NCI-H2107 treated with DMSO at 0.1 percent for 48 hours (cell line): ENCODE measurements at regions not wholly inside any gene's neighbourhood (a gene's known extent, or its start where the extent isn't known, plus 50 kb on each side); places are given as distances from the start of the nearest gene placed in this dataset.
"Not testable (repeated sequence)": the region's sequence is repeated elsewhere in the genome, so short reads cannot be mapped to it uniquely, and the experiment has no call there.

Source experiments
- DNase-seq: peaks from one replicate; lab custom pipeline; 2025; ENCODE audit not compliant: unreplicated experiment; lab: John Stamatoyannopoulos, UW

GRCh38 chr11:38176686-38177322, 1578.8 kb upstream of the RAG2 start:
- no peak for DNase-seq

GRCh38 chr11:38173676-38174075, 1575.6 kb upstream of the RAG2 start:
- DNase-seq = no peak

- DNase-seq = no peak
These were observed 1571.2 kb upstream of the RAG2 start for GRCh38 chr11:38169286-38169685.

- no peak for DNase-seq
These were observed 1565.5 kb upstream of the RAG2 start for GRCh38 chr11:38163526-38163925.

- no peak for DNase-seq
These were observed 1562.4 kb upstream of the RAG2 start for GRCh38 chr11:38160433-38160832.

- DNase-seq = no peak
These were observed 1561.0 kb upstream of the RAG2 start for GRCh38 chr11:38159038-38159437.

- no peak for DNase-seq
These were observed 1558.6 kb upstream of the RAG2 start for GRCh38 chr11:38156495-38157146.

GRCh38 chr11:38155856-38156255, 1557.8 kb upstream of the RAG2 start:
- DNase-seq = no peak

GRCh38 chr11:38153985-38154384, 1555.9 kb upstream of the RAG2 start:
- no peak for DNase-seq

GRCh38 chr11:38143852-38144251, 1545.8 kb upstream of the RAG2 start:
- DNase-seq = no peak

- DNase-seq = no peak
These were observed 1540.9 kb upstream of the RAG2 start for GRCh38 chr11:38138972-38139371.

- no peak for DNase-seq
These were observed 1538.9 kb upstream of the RAG2 start for GRCh38 chr11:38136887-38137286.

- DNase-seq = no peak
These were observed 1533.5 kb upstream of the RAG2 start for GRCh38 chr11:38131535-38131934.

- no peak for DNase-seq
These were observed 1532.9 kb upstream of the RAG2 start for GRCh38 chr11:38130976-38131375.

- no peak for DNase-seq
These were observed 1532.5 kb upstream of the RAG2 start for GRCh38 chr11:38130514-38130913.

GRCh38 chr11:38123673-38124072, 1525.6 kb upstream of the RAG2 start:
- DNase-seq = no peak

- DNase-seq = not testable (repeated sequence)
These were observed 1518.6 kb upstream of the RAG2 start for GRCh38 chr11:38116616-38117015.

GRCh38 chr11:38115381-38115780, 1517.3 kb upstream of the RAG2 start:
- DNase-seq = not testable (repeated sequence)

- no peak for DNase-seq
These were observed 1502.9 kb upstream of the RAG2 start for GRCh38 chr11:38100836-38101462.

- no peak for DNase-seq
These were observed 1497.2 kb upstream of the RAG2 start for GRCh38 chr11:38095268-38095667.

GRCh38 chr11:38089726-38090125, 1491.7 kb upstream of the RAG2 start:
- DNase-seq = no peak

- no peak for DNase-seq
These were observed 1462.9 kb upstream of the RAG2 start for GRCh38 chr11:38060920-38061319.
